ENCODE measurements at regions not wholly inside any gene's neighbourhood (a gene's known extent, or its start where the extent isn't known, plus 50 kb on each side); places are given as distances from the start of the nearest gene placed in this dataset.

GRCh38 chr21:43347461-43348169 is 79.3 kb downstream of the SIK1 start:
- Histone ChIP-seq H3K79me2 (ENCODE audit: control insufficient read depth in 1 of 2, insufficient read depth in 2 of 2, low read length in 2 of 2) (no peaks in the 10 kb centered on the region), H4K5ac (ENCODE audit: insufficient read length, low read depth, low read length) (no peak overlapping the region), H3K9ac (replicated peaks in 1 of 4; ENCODE audit: extremely low read depth in 1 of 4, low read depth in 3 of 4, low read length in 3 of 4) (no peak overlapping the region), H4K20me1 (replicated peaks in 1 of 2; ENCODE audit: control insufficient read depth in 1 of 2, insufficient read depth in 2 of 2, low read length in 2 of 2) (peaks cover 0 to under 1% of the 10 kb centered on the region in 2 experiments), H3K23ac (ENCODE audit: insufficient read length) (no peak overlapping the region), H2BK5ac (ENCODE audit: low read depth, low read length) (no peak overlapping the region), H2AFZ (ENCODE audit: low read length) (no peak overlapping the region), H3K27me3 (replicated peaks in 1 of 4; ENCODE audit: control insufficient read depth in 3 of 4, extremely low read depth in 1 of 4, insufficient read depth in 3 of 4, low read length in 3 of 4) (no peaks in the 10 kb centered on the region), H3K4me3 (ENCODE audit: extremely low read depth in 1 of 4, insufficient read depth in 2 of 4, low read depth in 3 of 4, low read length in 4 of 4) (no peak overlapping the region), H4K91ac (replicated peaks; ENCODE audit: insufficient read length, low read length) (no peak overlapping the region), H3K9me3 (ENCODE audit: insufficient read depth in 2 of 2, low read depth in 1 of 2, low read length in 1 of 2) (no peaks in the 10 kb centered on the region), H3K23me2 (ENCODE audit: low read depth, low read length) (no peaks in the 10 kb centered on the region), H3K36me3 (ENCODE audit: control insufficient read depth in 2 of 4, insufficient read depth in 4 of 4, low read length in 3 of 4) (no peaks in the 10 kb centered on the region), H3K56ac (replicated peaks; ENCODE audit: insufficient read length, low read depth, low read length) (no peak overlapping the region), H3K18ac (ENCODE audit: extremely low read depth, low read length) (no peak overlapping the region), H2BK15ac (ENCODE audit: low read length) (no peak overlapping the region), H3K4me2 (ENCODE audit: insufficient read depth in 1 of 2, low read depth in 2 of 2, low read length in 2 of 2) (no peak overlapping the region), H2BK12ac (ENCODE audit: low read depth, low read length) (no peak overlapping the region), H4K8ac (ENCODE audit: extremely low read depth, insufficient read depth, low read length) (no peak overlapping the region), H2BK20ac (ENCODE audit: low read length) (no peak overlapping the region), H3K4me1 (replicated peaks in 1 of 4; ENCODE audit: control insufficient read depth in 3 of 4, insufficient read depth in 4 of 4, low read length in 3 of 4) (peaks cover 0 to 5% (median 0%) of the 10 kb centered on the region in 4 experiments; a peak in 1 of 7 replicates), H2BK120ac (replicated peaks; ENCODE audit: low read depth, low read length) (no peak overlapping the region), H2AK5ac (ENCODE audit: low read depth, low read length) (no peak overlapping the region), H3K4ac (replicated peaks; ENCODE audit: insufficient read length, low read depth, low read length) (no peak overlapping the region), H3K27ac (ENCODE audit: low read depth, low read length) (no peak overlapping the region), H3K79me1 (ENCODE audit: low read depth, low read length) (no peaks in the 10 kb centered on the region), H3K14ac (ENCODE audit: insufficient read length) (no peak overlapping the region)
- no peak for DNase-seq (ENCODE audit: low read depth in 1 of 2, low spot score in 2 of 2)
- FAIRE-seq = no peak
- 92% methylated on average over 16 of the region's 21 CpGs; no CpG with 5 or more reads in 1 of the 2 experiments for WGBS, 2 experiments (ENCODE audit: extremely low coverage in 1 of 2, insufficient coverage in 1 of 2, insufficient read length in 1 of 2, insufficient replicate concordance in 2 of 2, low coverage in 1 of 2, low lambda C conversion rate in 2 of 2, missing lambda C conversion rate in 1 of 2)
- CTCF ChIA-PET (ENCODE audit: partially characterized antibody) = interaction anchor here (0.6 kb wide), 1 partner anchor 139 kb away, joined by 4 read pairs; no protein-coding TSS in a partner anchor
- POLR2A ChIA-PET (ENCODE audit: partially characterized antibody) = no interaction called here
- TF ChIP-seq MAFK (IDR thresholded peaks at IDR 0.05; ENCODE audit: low read depth, low read length) (no peak), ASH2L (IDR thresholded peaks at IDR 0.05; ENCODE audit: low read length) (no peak), PHF8 (conservative IDR thresholded peaks at IDR 0.05; ENCODE audit: low read depth, low read length) (no peak), POLR2AphosphoS5 (IDR thresholded peaks at IDR 0.05; ENCODE audit: low read depth, low read length) (no peak), GTF2F1 (IDR thresholded peaks at IDR 0.05; ENCODE audit: borderline replicate concordance, low read depth, low read length) (no peak), TAF1 (IDR thresholded peaks at IDR 0.05; ENCODE audit: low read depth, low read length) (no peak), SAP30 (IDR thresholded peaks at IDR 0.05; ENCODE audit: insufficient read depth, insufficient replicate concordance, low read length) (no peak)

Data from H1 (cell line).